DOHH2 (cell line): ENCODE measurements at regions not wholly inside any gene's neighbourhood (a gene's known extent, or its start where the extent isn't known, plus 50 kb on each side); places are given as distances from the start of the nearest gene placed in this dataset.

Experiments
- H3F3A ChIP-seq: fragments of 200-600 bp; sonication (generic), shearing (Covaris generic); 2 replicates; pipeline ENCODE4 v1.6.0; 2016; ENCODE audit warnings: antibody characterized with exemption, mild to moderate bottlenecking; ENCODE audit not compliant: control insufficient read depth, insufficient read depth
- H3K27ac ChIP-seq: fragments of 200-600 bp; sonication (generic); 2 replicates; pipeline ENCODE4 v1.5.1; 2014; ENCODE audit warnings: low read depth, mild to moderate bottlenecking, low read length, moderate library complexity
- H3K27me3 ChIP-seq: fragments of 200-600 bp; sonication (generic); 2 replicates; pipeline ENCODE4 v1.6.1; 2014; ENCODE audit warnings: mild to moderate bottlenecking, low read length, mixed read lengths; ENCODE audit not compliant: control insufficient read depth
- H3K36me3 ChIP-seq: fragments of 200-600 bp; sonication (generic); 2 replicates; pipeline ENCODE4 v1.6.1; 2014; ENCODE audit warnings: mild to moderate bottlenecking, low read length, moderate library complexity, mixed read lengths; ENCODE audit not compliant: control insufficient read depth
- H3K4me1 ChIP-seq: fragments of 200-600 bp; sonication (generic); 2 replicates; pipeline ENCODE4 v1.6.1; 2014; ENCODE audit warnings: mild to moderate bottlenecking, low read length, mixed read lengths; ENCODE audit not compliant: control insufficient read depth
- H3K4me2 ChIP-seq: fragments of 200-600 bp; sonication (generic); 2 replicates; pipeline ENCODE4 v1.6.0; 2014; ENCODE audit warnings: mild to moderate bottlenecking, low read length, moderate library complexity
- H3K4me3 ChIP-seq: fragments of 200-600 bp; sonication (generic); 2 replicates; pipeline ENCODE4 v1.5.1; 2014; ENCODE audit warnings: mild to moderate bottlenecking, low read length, mixed read lengths
- H3K79me2 ChIP-seq: fragments of 200-600 bp; sonication (generic); 2 replicates; pipeline ENCODE4 v1.6.1; 2014; ENCODE audit warnings: mild to moderate bottlenecking, low read length, mixed read lengths; ENCODE audit not compliant: control insufficient read depth
- H3K9me2 ChIP-seq: fragments of 200-600 bp; sonication (generic); replicated peaks from 2 replicates; pipeline ENCODE4 v1.6.1; 2014; ENCODE audit warnings: mild to moderate bottlenecking, low read length, mixed read lengths; ENCODE audit not compliant: control insufficient read depth
- H3K9me3 ChIP-seq: fragments of 200-600 bp; sonication (generic); 2 replicates; pipeline ENCODE4 v1.6.1; 2014; ENCODE audit warnings: antibody characterized with exemption, low read length, mixed read lengths; ENCODE audit not compliant: control insufficient read depth, insufficient read depth
- H4K20me1 ChIP-seq: fragments of 200-600 bp; sonication (generic); 2 replicates; pipeline ENCODE4 v1.6.0; 2014; ENCODE audit warnings: low read depth, mild to moderate bottlenecking, antibody characterized with exemption, low read length, moderate library complexity; ENCODE audit not compliant: control insufficient read depth, insufficient read depth
- EZH2phosphoT487 ChIP-seq: fragments of 200-600 bp; sonication (generic); IDR thresholded peaks from 2 replicates; pipeline ENCODE4 v1.6.1; 2017; ENCODE audit warnings: borderline replicate concordance, mild to moderate bottlenecking, antibody characterized with exemption, low read length, moderate library complexity, mixed read lengths
- TF ChIP-seq, protein P1 (sequence below): fragments of 200-600 bp; sonication (generic); IDR thresholded peaks from one replicate; pipeline ENCODE4 v1.5.1; 2014; ENCODE audit warnings: antibody characterized with exemption, mild to moderate bottlenecking, low read depth, low read length; ENCODE audit not compliant: poor library complexity, severe bottlenecking

DNA sequence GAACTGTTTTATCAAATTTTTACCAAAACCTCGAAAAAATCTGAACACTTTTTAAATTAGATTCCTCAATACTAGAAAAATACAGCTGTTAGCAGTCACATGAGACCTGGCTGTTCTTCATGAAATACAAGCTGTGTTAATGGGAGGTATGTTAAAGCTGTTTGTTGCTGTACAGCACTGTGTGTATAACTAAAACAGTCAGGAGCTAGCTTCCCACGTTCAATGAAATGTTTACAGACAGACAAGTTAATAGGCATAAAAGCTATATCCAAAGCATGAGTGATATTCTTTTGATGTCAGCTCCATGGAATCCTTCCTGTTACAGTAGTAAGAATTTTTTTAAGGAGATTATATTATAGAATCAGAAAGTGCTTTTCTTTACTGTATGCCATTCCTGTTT lies 223.2 kb upstream of the FOXD3 start:
- Histone ChIP-seq H3K9me3 (no peaks in the 10 kb centered on the region), H3K27me3 (no peaks in the 10 kb centered on the region), H3K4me2 (no peak overlapping the region), H4K20me1 (no peaks in the 10 kb centered on the region), H3K79me2 (no peaks in the 10 kb centered on the region), H3F3A (no peaks in the 10 kb centered on the region), H3K27ac (no peak overlapping the region), H3K4me1 (no peaks in the 10 kb centered on the region), H3K4me3 (no peak overlapping the region), H3K36me3 (no peaks in the 10 kb centered on the region), H3K9me2 (no peaks in the 10 kb centered on the region)
- TF ChIP-seq, protein P1, sequence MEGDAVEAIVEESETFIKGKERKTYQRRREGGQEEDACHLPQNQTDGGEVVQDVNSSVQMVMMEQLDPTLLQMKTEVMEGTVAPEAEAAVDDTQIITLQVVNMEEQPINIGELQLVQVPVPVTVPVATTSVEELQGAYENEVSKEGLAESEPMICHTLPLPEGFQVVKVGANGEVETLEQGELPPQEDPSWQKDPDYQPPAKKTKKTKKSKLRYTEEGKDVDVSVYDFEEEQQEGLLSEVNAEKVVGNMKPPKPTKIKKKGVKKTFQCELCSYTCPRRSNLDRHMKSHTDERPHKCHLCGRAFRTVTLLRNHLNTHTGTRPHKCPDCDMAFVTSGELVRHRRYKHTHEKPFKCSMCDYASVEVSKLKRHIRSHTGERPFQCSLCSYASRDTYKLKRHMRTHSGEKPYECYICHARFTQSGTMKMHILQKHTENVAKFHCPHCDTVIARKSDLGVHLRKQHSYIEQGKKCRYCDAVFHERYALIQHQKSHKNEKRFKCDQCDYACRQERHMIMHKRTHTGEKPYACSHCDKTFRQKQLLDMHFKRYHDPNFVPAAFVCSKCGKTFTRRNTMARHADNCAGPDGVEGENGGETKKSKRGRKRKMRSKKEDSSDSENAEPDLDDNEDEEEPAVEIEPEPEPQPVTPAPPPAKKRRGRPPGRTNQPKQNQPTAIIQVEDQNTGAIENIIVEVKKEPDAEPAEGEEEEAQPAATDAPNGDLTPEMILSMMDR: no peak
- no peak for TF ChIP-seq EZH2phosphoT487

GRCh38 chr1:63101336-63101735 lies 221.0 kb upstream of the FOXD3 start:
- Histone ChIP-seq H3K27ac (no peak overlapping the region), H3K4me3 (no peak overlapping the region), H3K4me2 (no peak overlapping the region), H3K36me3 (no peaks in the 10 kb centered on the region), H3K9me3 (no peaks in the 10 kb centered on the region), H4K20me1 (no peaks in the 10 kb centered on the region), H3K27me3 (0 out of 2 replicates have a peak, but pooled peaks cover 5% of the 10 kb centered on the region), H3K9me2 (no peaks in the 10 kb centered on the region), H3K4me1 (no peaks in the 10 kb centered on the region), H3F3A (no peaks in the 10 kb centered on the region), H3K79me2 (no peaks in the 10 kb centered on the region)
- TF ChIP-seq, protein P1: no peak
- TF ChIP-seq EZH2phosphoT487: no peak

DNA sequence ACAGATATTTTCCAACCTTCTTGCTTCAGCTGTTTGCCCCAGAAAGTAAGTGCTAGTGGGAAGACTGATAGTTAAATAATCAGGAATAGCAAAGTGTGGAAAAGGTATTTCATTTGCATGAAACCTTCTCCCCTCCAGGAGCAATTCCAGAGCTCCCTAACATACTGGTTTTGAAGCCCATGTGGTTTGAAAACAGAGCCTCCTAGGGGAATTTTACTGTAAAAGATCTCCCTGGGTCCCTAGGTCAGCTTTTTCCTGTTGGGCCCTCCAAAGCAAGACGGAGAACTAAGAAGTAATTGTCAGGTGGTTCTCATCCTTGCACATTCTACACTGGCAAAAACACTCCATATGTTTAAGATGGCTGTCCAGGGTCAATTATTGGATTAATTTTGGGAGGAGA lies 218.7 kb upstream of the FOXD3 start:
- H3K9me2 ChIP-seq: no peaks in the 10 kb centered on the region
- H3K4me2 ChIP-seq: no peak overlapping the region
- TF ChIP-seq, protein P1: no peak
- TF ChIP-seq EZH2phosphoT487: no peak
- H3K27me3 ChIP-seq: peaks cover 9% of the 10 kb centered on the region; the same call in 1 of the 2 replicates
- H4K20me1 ChIP-seq: no peaks in the 10 kb centered on the region
- H3K79me2 ChIP-seq: no peaks in the 10 kb centered on the region
- H3K4me1 ChIP-seq: no peaks in the 10 kb centered on the region
- no peak overlapping the region for H3K27ac ChIP-seq
- H3F3A ChIP-seq: no peaks in the 10 kb centered on the region
- no peaks in the 10 kb centered on the region for H3K9me3 ChIP-seq
- no peaks in the 10 kb centered on the region for H3K36me3 ChIP-seq
- no peak overlapping the region for H3K4me3 ChIP-seq

GRCh38 chr1:63107066-63107465 lies 215.3 kb upstream of the FOXD3 start:
- no peak for TF ChIP-seq EZH2phosphoT487
- TF ChIP-seq, protein P1: no peak
- no peaks in the 10 kb centered on the region for H3K4me1 ChIP-seq
- H3K27me3 ChIP-seq: peaks cover 15% of the 10 kb centered on the region
- no peak overlapping the region for H3K27ac ChIP-seq
- H3K9me3 ChIP-seq: no peaks in the 10 kb centered on the region
- no peaks in the 10 kb centered on the region for H4K20me1 ChIP-seq
- no peaks in the 10 kb centered on the region for H3F3A ChIP-seq
- H3K79me2 ChIP-seq: no peaks in the 10 kb centered on the region
- H3K36me3 ChIP-seq: no peaks in the 10 kb centered on the region
- no peak overlapping the region for H3K4me2 ChIP-seq
- H3K9me2 ChIP-seq: no peaks in the 10 kb centered on the region
- no peak overlapping the region for H3K4me3 ChIP-seq
